ENCODE measurements at regions not wholly inside any gene's neighbourhood (a gene's known extent, or its start where the extent isn't known, plus 50 kb on each side); places are given as distances from the start of the nearest gene placed in this dataset.

- ChIA-PET POLR2A (no interaction called here), CTCF (interaction anchor here (0.7 kb wide), 1 partner anchor 419 kb away, joined by 5 read pairs; no protein-coding TSS in a partner anchor)
- H3K4me1 ChIP-seq (ENCODE audit: control insufficient read depth, insufficient read depth, low read length): no peaks in the 10 kb centered on the region
Observed at GRCh38 chr5:17696627-17697026, 62.4 kb downstream of the TAF11L14 start.

More at GRCh38 chr5:17696627-17697026, 62.4 kb downstream of the TAF11L14 start:
- TF ChIP-seq ZNF670 (tag by site-specific recombination; IDR thresholded peaks at IDR 0.05; ENCODE audit: low read depth): no peak
- TF ChIP-seq KLF17 (tag by site-specific recombination; IDR thresholded peaks at IDR 0.05): no peak
- TF ChIP-seq, protein P1, sequence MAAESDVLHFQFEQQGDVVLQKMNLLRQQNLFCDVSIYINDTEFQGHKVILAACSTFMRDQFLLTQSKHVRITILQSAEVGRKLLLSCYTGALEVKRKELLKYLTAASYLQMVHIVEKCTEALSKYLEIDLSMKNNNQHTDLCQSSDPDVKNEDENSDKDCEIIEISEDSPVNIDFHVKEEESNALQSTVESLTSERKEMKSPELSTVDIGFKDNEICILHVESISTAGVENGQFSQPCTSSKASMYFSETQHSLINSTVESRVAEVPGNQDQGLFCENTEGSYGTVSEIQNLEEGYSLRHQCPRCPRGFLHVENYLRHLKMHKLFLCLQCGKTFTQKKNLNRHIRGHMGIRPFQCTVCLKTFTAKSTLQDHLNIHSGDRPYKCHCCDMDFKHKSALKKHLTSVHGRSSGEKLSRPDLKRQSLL (tag by site-specific recombination; IDR thresholded peaks at IDR 0.05): no peak
- no peak for TF ChIP-seq IKZF3 (tag by site-specific recombination; IDR thresholded peaks at IDR 0.05)
- TF ChIP-seq, protein P2, sequence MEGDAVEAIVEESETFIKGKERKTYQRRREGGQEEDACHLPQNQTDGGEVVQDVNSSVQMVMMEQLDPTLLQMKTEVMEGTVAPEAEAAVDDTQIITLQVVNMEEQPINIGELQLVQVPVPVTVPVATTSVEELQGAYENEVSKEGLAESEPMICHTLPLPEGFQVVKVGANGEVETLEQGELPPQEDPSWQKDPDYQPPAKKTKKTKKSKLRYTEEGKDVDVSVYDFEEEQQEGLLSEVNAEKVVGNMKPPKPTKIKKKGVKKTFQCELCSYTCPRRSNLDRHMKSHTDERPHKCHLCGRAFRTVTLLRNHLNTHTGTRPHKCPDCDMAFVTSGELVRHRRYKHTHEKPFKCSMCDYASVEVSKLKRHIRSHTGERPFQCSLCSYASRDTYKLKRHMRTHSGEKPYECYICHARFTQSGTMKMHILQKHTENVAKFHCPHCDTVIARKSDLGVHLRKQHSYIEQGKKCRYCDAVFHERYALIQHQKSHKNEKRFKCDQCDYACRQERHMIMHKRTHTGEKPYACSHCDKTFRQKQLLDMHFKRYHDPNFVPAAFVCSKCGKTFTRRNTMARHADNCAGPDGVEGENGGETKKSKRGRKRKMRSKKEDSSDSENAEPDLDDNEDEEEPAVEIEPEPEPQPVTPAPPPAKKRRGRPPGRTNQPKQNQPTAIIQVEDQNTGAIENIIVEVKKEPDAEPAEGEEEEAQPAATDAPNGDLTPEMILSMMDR (tag by site-specific recombination; IDR thresholded peaks at IDR 0.05): no peak
- no peak for TF ChIP-seq GLIS1 (tag by site-specific recombination; IDR thresholded peaks at IDR 0.05)
- TF ChIP-seq, protein P3, sequence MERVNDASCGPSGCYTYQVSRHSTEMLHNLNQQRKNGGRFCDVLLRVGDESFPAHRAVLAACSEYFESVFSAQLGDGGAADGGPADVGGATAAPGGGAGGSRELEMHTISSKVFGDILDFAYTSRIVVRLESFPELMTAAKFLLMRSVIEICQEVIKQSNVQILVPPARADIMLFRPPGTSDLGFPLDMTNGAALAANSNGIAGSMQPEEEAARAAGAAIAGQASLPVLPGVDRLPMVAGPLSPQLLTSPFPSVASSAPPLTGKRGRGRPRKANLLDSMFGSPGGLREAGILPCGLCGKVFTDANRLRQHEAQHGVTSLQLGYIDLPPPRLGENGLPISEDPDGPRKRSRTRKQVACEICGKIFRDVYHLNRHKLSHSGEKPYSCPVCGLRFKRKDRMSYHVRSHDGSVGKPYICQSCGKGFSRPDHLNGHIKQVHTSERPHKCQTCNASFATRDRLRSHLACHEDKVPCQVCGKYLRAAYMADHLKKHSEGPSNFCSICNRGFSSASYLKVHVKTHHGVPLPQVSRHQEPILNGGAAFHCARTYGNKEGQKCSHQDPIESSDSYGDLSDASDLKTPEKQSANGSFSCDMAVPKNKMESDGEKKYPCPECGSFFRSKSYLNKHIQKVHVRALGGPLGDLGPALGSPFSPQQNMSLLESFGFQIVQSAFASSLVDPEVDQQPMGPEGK (tag by site-specific recombination; IDR thresholded peaks at IDR 0.05): no peak
- TF ChIP-seq ZNF280C (tag by site-specific recombination; IDR thresholded peaks at IDR 0.05): no peak
- TF ChIP-seq, protein P4, sequence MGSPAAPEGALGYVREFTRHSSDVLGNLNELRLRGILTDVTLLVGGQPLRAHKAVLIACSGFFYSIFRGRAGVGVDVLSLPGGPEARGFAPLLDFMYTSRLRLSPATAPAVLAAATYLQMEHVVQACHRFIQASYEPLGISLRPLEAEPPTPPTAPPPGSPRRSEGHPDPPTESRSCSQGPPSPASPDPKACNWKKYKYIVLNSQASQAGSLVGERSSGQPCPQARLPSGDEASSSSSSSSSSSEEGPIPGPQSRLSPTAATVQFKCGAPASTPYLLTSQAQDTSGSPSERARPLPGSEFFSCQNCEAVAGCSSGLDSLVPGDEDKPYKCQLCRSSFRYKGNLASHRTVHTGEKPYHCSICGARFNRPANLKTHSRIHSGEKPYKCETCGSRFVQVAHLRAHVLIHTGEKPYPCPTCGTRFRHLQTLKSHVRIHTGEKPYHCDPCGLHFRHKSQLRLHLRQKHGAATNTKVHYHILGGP (tag by site-specific recombination; IDR thresholded peaks at IDR 0.05): no peak
- no peak for TF ChIP-seq ZNF621 (tag by site-specific recombination; IDR thresholded peaks at IDR 0.05)
- no peak for TF ChIP-seq ZNF311 (tag by site-specific recombination; IDR thresholded peaks at IDR 0.05; ENCODE audit: borderline replicate concordance)
- no peak for TF ChIP-seq SCRT2 (tag by site-specific recombination; IDR thresholded peaks at IDR 0.05)
- no peak for TF ChIP-seq ZNF350 (tag by site-specific recombination; IDR thresholded peaks at IDR 0.05)
- TF ChIP-seq SALL2 (tag by site-specific recombination; IDR thresholded peaks at IDR 0.05; ENCODE audit: borderline replicate concordance): no peak
- TF ChIP-seq ZNF626 (tag by site-specific recombination; IDR thresholded peaks at IDR 0.05): no peak
- no peak for TF ChIP-seq SETDB1 (IDR thresholded peaks at IDR 0.05; ENCODE audit: insufficient read length, low read length)
- no peak for TF ChIP-seq ZBTB48 (tag by site-specific recombination; IDR thresholded peaks at IDR 0.05)
- Histone ChIP-seq H3K27ac (ENCODE audit: extremely low read depth, low read depth, low read length) (no peak overlapping the region), H3K4me3 (ENCODE audit: low read depth, low read length) (no peak overlapping the region), H3K9me3 (ENCODE audit: control insufficient read depth, insufficient read depth, low read depth, low read length) (no peaks in the 10 kb centered on the region), H3K36me3 (ENCODE audit: control insufficient read depth in 2 of 2, insufficient read depth in 1 of 2, low read length in 2 of 2) (no peaks in the 10 kb centered on the region)

All from HEK293 (cell line).